ENCODE measurements at regions not wholly inside any gene's neighbourhood (a gene's known extent, or its start where the extent isn't known, plus 50 kb on each side); places are given as distances from the start of the nearest gene placed in this dataset.

DNA sequence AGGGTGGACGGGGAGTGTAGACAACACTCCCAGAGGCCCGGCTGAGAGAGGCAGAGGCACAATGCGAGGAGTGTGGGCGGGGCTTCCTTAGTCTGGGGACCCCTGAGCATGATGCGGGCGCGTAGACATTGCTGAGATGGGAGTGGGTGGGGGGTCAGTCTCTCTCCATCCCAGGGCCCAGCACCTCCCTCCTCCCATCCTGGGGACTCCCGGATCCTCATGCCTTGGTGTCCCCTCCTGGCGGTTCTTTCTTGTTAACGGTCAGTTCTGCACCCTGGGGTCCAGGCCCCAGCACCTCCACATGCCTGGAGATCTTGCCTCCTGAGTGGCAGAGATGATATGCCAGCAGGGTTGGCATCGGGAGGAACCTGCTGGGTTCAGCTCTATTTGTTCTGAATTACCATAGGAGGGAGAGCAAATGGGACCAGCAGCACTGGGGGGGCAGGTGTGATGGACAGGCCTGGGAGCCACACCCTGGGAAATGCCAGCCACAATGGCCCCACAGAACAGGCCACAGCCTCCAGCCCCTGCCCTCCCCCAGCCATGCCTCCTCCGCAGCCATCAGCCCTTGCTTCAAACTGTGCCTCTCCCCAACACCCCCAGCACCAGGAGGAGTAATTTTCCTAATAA, 55.7 kb downstream of the RTL6 start:
- DNase-seq (ENCODE audit: low spot score), result no peak

DNA sequence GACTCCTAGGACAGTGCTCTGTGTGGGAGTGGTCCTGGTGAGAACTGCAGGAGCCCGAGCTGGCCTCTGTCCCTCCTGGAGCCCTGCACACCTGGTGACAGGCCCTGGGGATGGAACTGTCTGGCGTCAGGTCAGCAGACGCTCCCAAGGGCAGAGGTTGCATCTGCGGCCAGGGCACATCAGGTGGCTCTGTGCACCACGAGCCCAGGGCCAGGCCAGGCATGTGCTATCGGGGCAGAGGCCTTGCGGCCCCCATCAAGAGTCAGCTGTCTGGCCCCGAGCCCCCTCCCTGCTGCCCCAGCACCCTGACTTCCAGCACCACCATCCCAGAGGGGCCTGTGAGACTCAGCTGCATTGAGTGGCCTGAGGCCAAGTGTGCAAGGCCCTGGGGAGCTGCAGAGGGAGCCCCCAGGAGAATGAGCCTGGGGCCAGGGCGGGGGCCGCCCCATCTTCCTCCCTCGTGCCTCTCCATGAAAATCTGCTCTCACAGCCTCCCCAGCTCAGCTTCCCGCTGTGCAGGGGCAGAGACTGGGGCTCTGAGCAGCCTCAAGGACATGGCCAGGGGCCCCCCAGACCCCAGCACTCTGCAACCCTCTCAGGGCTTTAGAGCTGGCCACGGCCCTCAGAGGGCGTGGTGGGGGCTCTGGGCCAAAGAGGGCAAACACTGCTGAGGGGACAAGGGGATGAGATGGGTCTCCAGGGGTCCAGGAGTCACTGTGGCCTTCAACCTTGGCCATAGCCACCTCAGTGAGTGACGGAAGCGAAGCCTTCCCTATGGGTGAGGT, 56.4 kb downstream of the RTL6 start:
- no peak for DNase-seq (ENCODE audit: low spot score)

DNA sequence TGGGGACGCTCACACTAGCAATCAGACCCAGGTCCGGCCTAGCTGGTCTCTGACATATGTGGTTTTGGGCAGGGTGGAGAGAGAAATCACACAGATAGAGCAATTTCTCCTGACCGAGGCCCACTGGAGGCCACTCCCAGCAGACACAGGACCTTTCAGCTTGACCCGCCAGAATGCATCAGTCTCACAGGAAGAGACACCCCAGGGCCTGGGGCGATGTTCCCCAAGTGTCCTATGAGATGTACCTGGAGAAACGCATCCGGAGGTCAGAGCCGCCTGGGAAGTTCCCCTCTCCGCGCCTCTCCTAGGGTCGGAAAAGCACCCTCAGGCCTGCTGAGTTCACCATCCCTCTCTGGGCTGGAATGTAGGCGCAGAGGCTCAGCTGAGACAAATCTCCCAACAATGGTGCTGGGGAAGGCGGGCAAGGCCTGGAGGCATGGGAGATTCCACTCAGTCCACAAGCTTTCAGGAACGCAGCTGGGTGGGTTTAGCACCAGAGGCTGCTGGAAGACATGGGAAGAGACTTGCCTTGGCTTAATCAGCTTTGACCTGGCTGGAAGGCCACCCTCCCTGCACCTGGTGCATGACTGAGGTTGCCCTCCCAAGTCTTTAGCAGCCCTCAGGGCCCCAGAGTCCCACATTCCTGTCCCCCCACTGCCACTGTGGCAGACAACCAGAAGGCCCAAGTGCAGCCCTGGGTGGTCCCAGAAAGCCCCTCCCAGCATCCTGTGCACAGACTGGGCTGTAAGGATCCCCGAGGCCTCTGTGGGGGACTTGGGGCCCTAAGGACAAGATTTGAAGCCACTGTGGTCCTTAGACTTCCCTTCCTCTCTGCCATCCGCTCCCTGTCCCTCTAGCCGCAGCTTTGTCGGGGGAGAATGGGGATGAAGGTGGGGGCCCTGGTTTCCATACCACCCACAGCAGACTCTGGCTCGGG, 57.5 kb downstream of the RTL6 start:
- DNase-seq (ENCODE audit: low spot score), result no peak

DNA sequence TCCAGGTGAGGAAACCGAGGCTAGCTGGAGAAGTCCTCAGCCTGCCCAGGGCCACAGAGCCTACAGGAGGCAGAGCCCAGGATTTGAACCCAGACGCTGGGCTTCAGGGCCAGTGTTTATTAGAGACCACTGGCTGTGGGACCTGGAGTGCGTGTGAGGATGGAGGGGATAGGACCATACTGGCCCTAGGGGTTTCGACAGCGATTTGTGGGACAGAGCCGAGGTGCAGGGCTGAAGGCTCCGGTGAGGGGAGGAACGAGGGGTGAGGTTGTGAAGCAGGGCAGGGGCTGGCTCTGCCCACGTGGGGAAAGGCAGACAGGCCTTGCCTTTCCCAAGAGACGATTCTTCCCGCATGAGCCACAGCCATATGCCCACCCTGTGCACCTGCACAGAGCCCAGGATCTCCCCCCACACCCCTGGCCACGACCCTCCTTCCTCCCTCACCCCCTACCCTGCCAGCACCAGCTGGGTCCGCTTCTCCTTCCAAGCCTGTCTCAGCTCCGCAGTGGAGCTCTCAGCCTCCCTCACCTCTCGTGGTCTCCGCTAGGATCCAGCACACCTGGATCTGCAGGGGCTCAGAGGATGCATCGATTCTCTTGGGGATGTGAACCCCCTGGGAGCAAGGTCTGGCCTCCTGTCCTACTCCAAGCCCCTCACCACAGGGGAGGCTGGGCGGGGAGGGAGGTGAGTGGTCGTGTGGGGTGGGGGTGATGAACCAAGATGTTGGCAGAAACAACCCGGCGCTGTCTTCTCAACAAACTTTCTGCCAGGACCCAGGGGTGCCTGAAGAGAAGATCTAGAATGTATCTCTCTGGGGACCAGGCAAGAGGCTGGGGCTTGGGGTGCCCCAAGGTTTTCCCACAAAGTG, 58.4 kb downstream of the RTL6 start:
- DNase-seq (ENCODE audit: low spot score), result no peak

DNA sequence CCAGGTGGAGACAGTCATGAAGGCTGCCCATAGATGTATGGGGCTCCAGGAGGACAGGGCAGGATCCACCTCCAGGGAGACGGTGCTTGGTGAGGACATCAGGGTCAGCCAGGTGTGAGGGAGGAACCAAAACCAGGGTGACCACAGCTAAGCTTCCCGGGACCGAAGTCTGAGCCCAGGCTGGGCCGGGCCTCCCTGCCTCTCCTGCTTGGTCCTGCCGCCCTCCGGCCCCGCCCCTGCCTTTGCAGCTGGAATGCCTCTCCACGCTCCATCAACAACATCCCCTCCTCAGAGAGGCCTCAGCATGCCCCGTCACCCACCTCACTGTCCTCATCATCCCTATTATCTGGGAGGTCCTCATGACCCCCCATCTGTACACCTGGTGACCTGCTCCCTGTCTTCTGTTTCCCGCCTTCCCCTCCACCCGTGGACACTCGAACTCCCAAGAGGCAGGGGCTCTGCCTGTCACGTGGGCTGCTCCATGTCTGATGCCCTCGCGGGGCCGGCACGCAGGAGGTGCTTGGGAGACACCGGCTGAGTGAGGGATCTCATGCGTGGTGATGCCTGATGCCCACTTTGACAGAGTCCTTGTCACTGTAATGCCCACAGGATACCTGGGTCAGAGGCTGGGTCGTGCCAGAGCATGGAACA, 59.4 kb downstream of the RTL6 start:
- no peak for DNase-seq (ENCODE audit: low spot score)

DNA sequence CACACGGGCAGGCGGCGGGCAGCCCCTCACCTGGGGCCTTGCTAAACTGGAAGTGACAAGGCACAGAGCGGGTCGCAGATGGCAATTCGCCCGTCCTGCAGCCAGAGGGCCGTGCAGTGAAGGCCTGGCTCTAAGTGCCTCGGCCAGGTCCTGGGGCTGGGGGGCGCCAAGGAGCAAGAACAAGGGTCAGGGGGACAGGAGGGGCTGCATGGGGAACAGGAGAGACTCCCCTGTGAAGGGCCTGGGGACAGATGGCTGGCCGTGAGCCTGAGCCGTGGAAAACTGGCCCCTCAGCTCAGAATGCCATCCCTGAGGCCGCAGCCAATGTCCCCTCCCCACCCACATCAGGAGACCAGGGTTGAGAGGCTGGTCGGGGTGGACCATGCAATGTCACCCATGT, 60.0 kb downstream of the RTL6 start:
- DNase-seq (ENCODE audit: low spot score), result no peak

DNA sequence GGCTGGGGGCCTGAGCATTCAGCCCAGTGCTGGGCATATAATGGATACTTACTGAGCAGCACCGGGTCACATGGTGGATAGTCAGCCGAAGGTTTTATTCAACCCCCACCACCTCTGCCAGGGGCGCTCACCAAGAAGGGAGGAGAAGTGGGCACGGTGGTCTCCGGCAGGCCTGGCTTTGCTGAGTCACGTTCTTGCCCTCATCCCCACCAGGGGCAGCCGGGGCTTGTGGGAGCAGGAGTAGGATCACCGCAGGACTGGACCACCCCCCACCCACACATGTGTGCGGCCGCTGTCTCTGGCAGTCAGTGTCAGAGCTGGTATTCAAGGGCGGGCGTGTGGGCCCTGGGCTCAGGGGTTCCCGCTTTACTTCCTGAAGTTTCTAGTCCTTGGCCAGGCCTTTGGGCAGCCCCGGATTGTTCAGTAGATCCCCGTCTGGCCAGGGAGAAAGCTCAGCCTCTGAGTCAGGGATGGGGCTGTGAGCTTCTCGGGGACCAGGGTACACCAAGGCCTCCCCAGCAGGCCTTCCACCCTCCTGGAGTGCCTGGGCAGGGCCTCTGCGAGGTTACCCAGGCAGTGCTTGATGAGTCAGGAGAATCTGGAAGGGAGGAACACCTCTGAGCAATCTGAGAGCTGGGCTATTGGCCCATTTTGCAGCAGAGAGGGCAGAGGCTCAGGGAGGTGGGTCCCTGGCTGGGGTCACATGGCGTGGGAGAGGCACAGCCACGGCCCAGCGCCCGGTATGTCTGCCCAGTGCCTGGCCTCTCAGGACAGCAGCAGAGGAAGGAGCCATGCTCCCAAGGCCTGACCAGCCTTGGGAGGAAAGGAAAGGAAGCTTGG, 60.6 kb downstream of the RTL6 start:
- peak; percentile 37 for DNase-seq (ENCODE audit: low spot score)

DNA sequence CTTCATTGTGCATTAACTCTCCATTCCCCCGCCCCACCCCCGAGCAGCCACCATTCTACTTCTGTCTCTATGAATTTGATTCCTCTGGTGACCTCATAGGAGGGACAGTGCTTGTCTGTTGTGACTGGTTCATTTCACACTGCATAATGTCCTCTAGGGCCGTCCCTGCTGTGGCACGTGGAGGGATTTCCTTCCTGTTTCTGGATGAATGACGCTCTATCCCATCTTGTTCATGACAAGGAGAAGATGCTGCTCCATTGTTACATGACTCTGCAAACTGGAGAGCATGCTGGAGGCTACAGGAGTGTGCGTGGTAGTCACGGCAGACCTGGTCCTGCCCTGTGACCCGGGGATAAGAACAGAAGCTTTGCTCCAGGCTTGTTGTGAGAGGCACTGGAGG, 61.3 kb downstream of the RTL6 start:
- no peak for DNase-seq (ENCODE audit: low spot score)

DNA sequence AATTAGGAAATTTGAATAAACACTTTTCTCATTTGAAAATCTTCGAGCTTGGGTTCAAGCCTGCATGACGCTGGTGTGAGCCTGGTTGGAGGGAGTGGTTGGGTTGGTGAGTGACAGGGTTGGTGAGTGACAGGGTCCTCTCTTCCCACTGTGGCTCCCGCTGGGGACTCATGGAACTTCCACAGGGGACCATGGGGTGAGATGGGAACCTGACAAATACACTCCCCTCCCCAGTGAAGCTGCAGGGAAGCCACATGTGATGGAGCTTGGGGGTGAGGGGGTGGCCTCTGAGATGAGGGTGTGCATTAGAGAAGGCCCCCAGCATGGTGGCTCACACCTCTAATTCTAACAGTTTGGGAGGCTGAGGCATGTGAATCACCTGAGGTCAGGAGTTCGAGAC, 66.8 kb downstream of the RTL6 start:
- no peak for DNase-seq (ENCODE audit: low spot score)

DNA sequence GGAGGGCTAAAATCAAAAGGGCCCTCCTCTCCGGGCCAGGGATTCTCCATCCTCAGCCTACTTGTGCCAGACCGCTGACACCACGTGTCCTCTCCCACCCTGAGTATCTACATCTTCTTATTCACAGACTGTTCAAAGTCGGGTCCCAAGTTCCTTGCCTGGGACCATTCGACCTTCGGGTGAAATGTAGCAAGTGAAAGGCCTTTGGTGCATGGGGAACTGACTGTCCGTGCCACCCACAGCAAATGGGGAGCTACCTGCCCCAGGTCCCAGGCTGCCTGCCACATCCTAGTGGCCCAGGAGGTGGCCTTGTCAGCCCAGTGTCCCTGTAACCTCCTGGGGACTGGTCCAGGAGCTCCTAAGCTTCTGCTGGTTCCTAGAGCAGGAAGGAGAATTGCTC, 67.3 kb downstream of the RTL6 start:
- DNase-seq (ENCODE audit: low spot score), result no peak

DNA sequence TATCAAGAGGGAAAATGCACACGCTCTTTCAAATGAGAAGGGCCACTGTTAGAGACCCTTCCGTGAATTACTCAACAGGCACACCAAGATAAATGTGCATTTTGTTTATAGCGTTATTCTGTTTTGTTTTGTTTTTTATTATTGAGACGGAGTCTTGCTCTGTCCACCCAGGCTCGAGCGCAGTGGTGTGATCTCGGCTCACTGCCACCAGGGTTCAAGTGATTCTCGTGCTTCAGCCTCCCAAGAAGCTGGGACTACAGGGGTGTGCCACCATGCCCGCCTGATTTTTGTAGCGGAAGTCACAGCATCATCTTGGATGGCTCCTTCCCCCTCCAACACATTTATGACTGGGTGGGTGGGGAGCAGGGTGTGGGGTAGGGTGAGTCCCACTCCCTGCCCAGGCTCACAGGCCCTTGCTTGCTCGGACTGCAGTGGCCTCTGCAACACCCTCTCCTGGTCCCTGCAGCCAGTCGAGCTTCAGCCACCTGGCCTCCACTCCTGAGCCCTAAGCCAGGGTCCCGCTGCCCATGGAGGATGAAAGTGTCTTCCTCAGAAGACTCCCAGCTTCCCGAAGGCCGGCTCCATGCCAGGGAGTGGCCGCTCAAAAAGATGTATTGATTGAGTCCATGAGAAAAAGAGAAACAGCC, 68.0 kb downstream of the RTL6 start:
- no peak for DNase-seq (ENCODE audit: low spot score)

DNA sequence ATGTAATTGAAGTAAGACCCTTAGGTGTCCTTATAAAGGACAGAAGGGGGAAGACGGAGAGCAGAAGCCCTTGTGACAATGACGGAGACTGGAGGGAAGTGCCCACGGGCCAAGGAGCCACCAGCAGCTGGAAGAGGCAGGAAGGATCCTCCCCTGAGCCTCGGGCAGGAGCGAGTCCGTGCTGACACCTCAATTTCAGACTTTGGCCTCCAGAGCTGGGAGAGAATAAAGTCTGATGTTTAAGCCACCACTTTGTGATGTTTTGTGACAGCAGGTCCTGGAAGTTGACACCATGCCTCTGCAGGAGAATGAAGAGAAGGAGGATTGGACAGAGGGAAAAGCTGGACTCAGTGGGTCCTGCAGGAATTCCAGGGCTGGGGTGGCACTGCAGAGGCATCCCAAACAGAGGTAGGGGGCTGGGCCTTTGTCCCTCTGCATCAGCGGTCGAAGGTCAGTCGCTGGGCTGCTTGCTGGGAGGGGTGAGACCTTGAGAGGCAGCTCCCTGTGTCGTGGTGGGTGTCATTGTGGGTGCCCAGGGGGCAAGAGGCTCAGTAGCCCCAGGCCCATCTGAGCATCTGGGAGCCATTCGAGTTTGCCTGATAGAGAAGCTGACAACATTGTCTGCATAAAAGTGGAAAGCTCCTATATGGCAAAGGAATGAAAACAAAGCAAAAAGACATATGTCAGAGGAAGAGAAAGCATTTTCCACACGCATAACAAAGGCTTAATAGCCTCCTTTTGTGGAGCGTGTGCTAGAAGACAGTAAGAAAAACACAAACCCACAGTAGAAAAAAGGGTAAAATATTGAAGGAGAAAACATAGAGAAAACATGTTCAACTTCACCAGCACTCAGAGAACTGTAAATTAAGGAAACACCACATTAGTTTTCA, 68.8 kb downstream of the RTL6 start:
- DNase-seq (ENCODE audit: low spot score), result no peak

DNA sequence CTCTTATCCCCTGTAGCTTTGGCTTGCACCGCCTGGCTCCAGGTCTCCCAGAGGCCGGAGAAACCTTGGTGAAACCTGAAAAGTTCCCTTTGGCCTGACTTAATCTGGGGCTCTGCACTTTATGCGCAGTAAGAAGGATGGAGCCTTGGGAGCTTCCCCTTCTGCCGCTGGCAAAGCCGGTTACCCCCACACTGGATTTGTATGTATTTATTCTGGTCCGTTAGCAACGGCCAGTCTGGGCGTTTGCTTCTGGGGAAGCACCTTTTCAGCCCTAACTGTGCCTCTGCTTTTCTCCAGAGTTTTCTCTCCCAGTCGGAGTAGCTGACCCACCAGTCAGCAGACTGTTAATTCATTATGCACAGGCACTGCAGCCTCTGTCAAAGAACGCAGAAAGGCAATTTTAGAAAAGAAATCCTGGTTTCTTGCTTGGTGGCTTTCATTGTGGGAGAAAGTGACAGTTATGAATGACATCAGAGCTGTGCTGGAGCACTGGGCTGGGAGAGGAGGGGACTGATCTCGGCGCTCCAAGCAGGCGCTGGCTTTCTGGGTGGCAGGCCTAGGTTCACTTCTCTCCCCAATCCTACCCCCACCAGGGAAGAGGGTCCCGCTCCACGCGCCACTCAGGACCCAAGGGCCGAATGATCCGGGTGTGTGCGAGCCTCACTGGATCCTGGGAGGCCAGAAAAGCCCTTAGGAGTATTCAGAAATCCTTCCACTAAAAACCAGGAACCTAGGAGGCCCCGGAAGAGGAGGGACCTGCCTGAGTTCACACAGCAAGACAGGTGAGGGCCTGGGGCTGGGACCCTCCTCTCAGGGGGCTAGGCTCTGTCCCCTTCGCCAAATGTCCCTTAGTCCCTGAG, 70.2 kb downstream of the RTL6 start:
- DNase-seq (ENCODE audit: low spot score), result no peak

DNA sequence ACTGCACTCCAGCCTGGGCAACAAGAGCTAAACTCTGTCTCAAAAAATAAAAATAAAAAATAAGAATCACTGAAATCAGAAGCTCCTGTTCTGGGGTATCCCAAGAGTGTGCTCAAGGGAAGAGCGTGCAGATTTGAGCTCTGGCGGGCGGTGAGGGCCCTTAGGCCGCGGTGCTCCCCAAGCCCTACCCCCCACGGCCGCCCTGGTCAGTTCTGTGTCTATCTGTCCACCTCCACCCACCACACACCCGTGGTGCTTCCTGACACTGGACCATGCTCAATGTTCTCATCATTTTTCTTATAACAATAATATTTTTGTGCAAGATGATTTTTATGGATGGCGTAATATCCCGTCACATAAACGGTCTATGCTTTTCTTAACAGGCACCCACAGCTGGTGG, 71.1 kb downstream of the RTL6 start:
- DNase-seq (ENCODE audit: low spot score), result no peak

DNA sequence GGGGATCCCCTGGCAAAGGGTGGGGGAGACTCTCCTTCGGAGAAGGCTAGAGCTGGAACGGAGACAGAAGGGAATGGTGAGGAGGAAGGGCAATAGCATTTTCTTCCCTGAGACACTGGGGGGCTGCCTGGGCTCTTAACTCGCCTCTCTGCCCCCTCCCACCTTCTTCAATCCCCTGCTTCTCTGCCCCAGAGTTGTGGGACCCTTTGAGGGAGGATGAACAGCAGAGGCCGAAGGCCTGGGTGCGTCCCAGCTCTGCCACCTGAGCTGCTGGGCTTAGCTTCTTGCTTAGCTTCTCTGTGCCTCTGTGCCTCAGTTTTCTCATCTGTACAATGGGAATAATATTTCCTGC, 72.4 kb downstream of the RTL6 start:
- DNase-seq (ENCODE audit: low spot score), result no peak

DNA sequence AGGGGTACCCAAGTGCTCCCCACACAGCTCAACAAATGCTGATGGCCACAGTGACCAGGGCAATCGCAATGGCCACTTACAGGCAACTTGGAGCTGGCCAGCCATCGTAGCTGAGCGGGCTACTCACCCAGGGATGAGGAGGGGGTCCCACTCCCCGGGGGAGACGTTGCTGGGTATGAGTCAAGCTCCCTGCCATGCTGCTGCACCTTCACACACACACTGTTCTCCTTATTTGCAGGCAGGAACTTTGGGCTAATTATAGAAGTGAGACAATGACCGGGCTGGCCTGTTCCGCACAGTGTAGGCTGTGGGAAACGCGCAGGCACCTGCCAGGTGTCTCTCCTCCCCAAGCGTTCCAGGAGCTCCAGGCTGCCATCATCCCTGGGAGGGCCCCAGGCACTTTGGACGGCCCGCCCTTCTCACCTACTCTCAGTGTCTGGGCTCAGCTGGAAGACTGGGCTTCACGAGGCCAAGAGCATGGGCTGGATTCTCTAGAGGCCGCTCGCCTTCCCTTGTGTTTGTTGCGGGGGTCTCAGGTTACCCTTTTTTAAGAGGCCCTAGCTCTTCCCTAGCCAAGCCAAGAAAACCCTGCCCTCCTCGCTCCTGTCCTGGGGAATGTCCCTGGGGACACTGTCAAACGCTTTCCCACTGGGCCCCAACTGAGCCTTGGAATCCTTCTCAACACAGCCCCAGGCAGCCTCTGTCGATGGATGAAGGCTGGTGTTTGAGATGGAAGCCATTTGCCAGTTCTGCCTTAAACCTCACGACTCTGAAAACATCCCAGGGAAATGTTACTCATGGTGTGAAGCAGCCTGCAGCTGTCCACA, 73.0 kb downstream of the RTL6 start:
- no peak for DNase-seq (ENCODE audit: low spot score)

DNA sequence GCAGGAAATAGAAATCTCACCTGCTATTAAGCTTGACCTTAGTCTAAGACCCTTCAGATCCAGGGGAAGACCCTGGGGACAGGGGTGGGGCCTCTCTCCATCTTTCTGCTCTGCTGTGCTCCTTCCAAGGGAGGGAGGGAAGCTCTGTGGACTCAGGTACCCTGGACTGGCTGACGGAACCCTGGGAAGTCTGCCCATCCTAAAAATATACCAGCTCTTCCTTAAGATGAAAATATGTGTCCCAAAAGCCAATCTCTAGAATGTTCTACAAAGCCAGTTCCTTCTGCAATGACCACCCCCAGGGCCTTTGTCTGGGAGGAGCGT, 73.7 kb downstream of the RTL6 start:
- no peak for DNase-seq (ENCODE audit: low spot score)

All from kidney tubule cell (primary cell).